Endodermal cell (in vitro differentiated cells): ENCODE measurements at regions not wholly inside any gene's neighbourhood (a gene's known extent, or its start where the extent isn't known, plus 50 kb on each side); places are given as distances from the start of the nearest gene placed in this dataset.

Source experiments
- DNase-seq: peaks from one replicate; pipeline ENCODE4 v3.0.0-alpha.2; 2017
- H3K27ac ChIP-seq: 2 replicates; pipeline ENCODE4 v1.5.1; 2013; ENCODE audit warnings: mild to moderate bottlenecking, low read depth, low read length, moderate library complexity
- H3K27me3 ChIP-seq: 2 replicates; pipeline ENCODE4 v1.6.1; 2013; ENCODE audit warnings: mild to moderate bottlenecking, low read length, moderate library complexity; ENCODE audit not compliant: insufficient read depth, control insufficient read depth, poor library complexity, severe bottlenecking
- H3K36me3 ChIP-seq: 2 replicates; pipeline ENCODE4 v1.7.0; 2013; ENCODE audit warnings: mild to moderate bottlenecking, low read length, moderate library complexity; ENCODE audit not compliant: control insufficient read depth, insufficient read depth
- H3K4me1 ChIP-seq: one replicate; pipeline ENCODE4 v1.7.0; 2013; ENCODE audit warnings: low read length; ENCODE audit not compliant: control insufficient read depth, insufficient read depth
- H3K4me3 ChIP-seq: 2 replicates; pipeline ENCODE4 v1.5.1; 2013; ENCODE audit warnings: mild to moderate bottlenecking, low read length, moderate library complexity
- H3K9ac ChIP-seq: 2 replicates; pipeline ENCODE4 v1.6.1; 2013; ENCODE audit warnings: mild to moderate bottlenecking, low read length, moderate library complexity; ENCODE audit not compliant: poor library complexity, severe bottlenecking; ENCODE audit errors: extremely low read depth
- H3K9me3 ChIP-seq: 2 replicates; pipeline ENCODE4 v1.6.1; 2013; ENCODE audit warnings: mild to moderate bottlenecking, low read length, moderate library complexity; ENCODE audit not compliant: control insufficient read depth
- H3K27ac Mint-ChIP-seq: 2 replicates; pipeline ENCODE4 v1.8.0; 2020; ENCODE audit warnings: mixed read lengths
- H3K27me3 Mint-ChIP-seq: 2 replicates; pipeline ENCODE4 v1.8.0; 2021; ENCODE audit warnings: mild to moderate bottlenecking, mixed read lengths; ENCODE audit not compliant: insufficient read depth
- H3K36me3 Mint-ChIP-seq: 2 replicates; pipeline ENCODE4 v1.8.0; 2020; ENCODE audit warnings: low read depth, mixed read lengths
- H3K4me1 Mint-ChIP-seq: 2 replicates; pipeline ENCODE4 v1.8.0; 2020; ENCODE audit warnings: mixed read lengths
- H3K4me3 Mint-ChIP-seq: 2 replicates; pipeline ENCODE4 v1.8.0; 2020; ENCODE audit warnings: mild to moderate bottlenecking, moderate library complexity, mixed read lengths
- H3K9me3 Mint-ChIP-seq: 2 replicates; pipeline ENCODE4 v1.8.0; 2020; ENCODE audit warnings: mild to moderate bottlenecking, mixed read lengths
- WGBS, 2 experiments: methylation state at CpG; one replicate each; pipeline versions ENCODE4 v1.1.5 to v1.1.7; 2013; ENCODE audit warnings: missing lambda C conversion rate in 2 of 2, mixed read lengths in 1 of 2; ENCODE audit not compliant: insufficient coverage in 1 of 2, insufficient read length in 1 of 2; 5-methylcytosine and 5-hydroxymethylcytosine counted together
- TF ChIP-seq, protein P1 (sequence below): fragments of 200-600 bp; sonication (generic); conservative IDR thresholded peaks from 2 replicates; pipeline ENCODE4 v1.5.0; 2021; ENCODE audit warnings: antibody characterized with exemption, mild to moderate bottlenecking

DNA sequence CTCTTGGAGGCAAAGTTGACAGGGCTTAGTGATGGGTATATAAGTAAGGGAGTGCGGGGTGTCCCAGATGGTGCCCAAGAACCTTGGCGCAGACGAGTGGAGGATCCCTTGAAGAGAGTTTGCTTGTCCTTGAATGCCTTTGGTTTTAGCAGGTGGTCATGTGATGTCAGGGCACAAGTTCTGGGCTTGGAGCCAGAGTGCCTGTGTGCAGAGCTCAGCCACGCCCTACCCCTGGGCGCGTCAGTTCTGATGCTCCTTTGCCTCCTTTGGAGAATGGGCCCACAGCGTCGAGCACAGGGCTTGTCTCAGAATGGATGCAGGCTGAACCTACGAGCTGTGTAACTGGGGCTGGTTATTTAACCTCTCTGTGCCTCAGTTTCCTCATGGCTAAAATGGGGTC lies 412.2 kb upstream of the EEF2KMT start:
- DNase-seq: no peak
- H3K36me3 Mint-ChIP-seq: no peaks in the 10 kb centered on the region
- H3K9ac ChIP-seq: no peak overlapping the region
- no peak overlapping the region for H3K27ac Mint-ChIP-seq
- TF ChIP-seq, protein P1, sequence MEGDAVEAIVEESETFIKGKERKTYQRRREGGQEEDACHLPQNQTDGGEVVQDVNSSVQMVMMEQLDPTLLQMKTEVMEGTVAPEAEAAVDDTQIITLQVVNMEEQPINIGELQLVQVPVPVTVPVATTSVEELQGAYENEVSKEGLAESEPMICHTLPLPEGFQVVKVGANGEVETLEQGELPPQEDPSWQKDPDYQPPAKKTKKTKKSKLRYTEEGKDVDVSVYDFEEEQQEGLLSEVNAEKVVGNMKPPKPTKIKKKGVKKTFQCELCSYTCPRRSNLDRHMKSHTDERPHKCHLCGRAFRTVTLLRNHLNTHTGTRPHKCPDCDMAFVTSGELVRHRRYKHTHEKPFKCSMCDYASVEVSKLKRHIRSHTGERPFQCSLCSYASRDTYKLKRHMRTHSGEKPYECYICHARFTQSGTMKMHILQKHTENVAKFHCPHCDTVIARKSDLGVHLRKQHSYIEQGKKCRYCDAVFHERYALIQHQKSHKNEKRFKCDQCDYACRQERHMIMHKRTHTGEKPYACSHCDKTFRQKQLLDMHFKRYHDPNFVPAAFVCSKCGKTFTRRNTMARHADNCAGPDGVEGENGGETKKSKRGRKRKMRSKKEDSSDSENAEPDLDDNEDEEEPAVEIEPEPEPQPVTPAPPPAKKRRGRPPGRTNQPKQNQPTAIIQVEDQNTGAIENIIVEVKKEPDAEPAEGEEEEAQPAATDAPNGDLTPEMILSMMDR: no peak
- H3K4me3 Mint-ChIP-seq: no peak overlapping the region
- no peaks in the 10 kb centered on the region for H3K36me3 ChIP-seq
- peaks cover 1% of the 10 kb centered on the region for H3K9me3 Mint-ChIP-seq
- H3K4me3 ChIP-seq: no peak overlapping the region
- peaks cover 33% of the 10 kb centered on the region for H3K27me3 Mint-ChIP-seq
- 96% methylated on average over 9 of the region's 9 CpGs for WGBS, 2 experiments
- H3K9me3 ChIP-seq: no peaks in the 10 kb centered on the region
- H3K27ac ChIP-seq: no peak overlapping the region
- peaks cover 7% of the 10 kb centered on the region for H3K27me3 ChIP-seq
- peaks cover 10% of the 10 kb centered on the region for H3K4me1 Mint-ChIP-seq
- no peaks in the 10 kb centered on the region for H3K4me1 ChIP-seq

DNA sequence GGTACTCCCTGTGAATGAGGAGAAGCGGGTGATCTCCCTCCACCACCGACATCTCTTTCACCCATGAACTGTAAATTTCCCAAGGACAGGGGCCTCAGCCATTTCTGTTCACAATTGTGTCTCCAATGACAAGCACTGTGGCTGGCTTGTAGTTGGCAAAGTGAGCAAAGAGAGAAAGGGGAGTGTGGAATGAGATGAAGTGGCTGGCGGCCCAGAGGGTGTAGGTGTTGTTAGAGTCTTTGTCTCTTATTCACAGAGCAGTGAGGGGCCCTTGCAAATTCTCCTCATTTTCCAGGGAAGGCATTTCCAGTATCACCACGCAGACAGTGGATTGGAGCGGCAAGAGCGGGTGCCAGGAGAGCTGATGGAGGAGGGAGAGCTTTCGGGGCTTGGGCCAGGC lies 411.7 kb upstream of the EEF2KMT start:
- Mint-ChIP-seq H3K4me1 (peaks cover 10% of the 10 kb centered on the region), H3K4me3 (no peak overlapping the region), H3K36me3 (no peaks in the 10 kb centered on the region), H3K9me3 (no peaks in the 10 kb centered on the region), H3K27me3 (peaks cover 35% of the 10 kb centered on the region), H3K27ac (no peak overlapping the region)
- Histone ChIP-seq H3K36me3 (no peaks in the 10 kb centered on the region), H3K4me3 (no peak overlapping the region), H3K9ac (no peak overlapping the region), H3K27ac (no peak overlapping the region), H3K9me3 (no peaks in the 10 kb centered on the region), H3K4me1 (no peaks in the 10 kb centered on the region), H3K27me3 (peaks cover 7% of the 10 kb centered on the region)
- TF ChIP-seq, protein P1: no peak
- WGBS, 2 experiments: 96 to 100% methylated on average over 3 to 7 of the region's 7 CpGs
- no peak for DNase-seq

DNA sequence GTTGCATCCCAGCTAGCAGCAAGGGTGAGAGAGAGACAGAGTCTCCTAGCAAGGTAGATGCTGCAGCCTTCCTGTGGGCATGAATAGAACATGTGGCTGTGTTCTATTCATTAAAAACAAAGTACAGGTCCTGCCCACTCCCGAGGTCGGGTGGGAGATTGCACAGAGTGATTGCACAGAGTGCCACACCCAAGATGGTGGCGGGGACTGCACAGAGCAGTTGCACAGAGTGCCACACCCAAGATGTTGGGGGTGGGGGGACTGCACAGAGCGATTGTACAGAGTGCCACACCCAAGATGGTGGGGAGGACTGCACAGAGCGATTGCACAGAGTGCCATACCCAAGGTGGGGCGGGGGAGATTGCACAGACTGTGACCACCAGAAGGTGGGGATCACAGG lies 410.8 kb upstream of the EEF2KMT start:
- Mint-ChIP-seq H3K4me3 (no peak overlapping the region), H3K27ac (no peak overlapping the region)
- no peaks in the 10 kb centered on the region for H3K4me1 ChIP-seq

More for the DNA sequence above, 410.8 kb upstream of the EEF2KMT start:
- Mint-ChIP-seq H3K4me1 (peaks cover 10% of the 10 kb centered on the region), H3K36me3 (no peaks in the 10 kb centered on the region), H3K9me3 (no peaks in the 10 kb centered on the region), H3K27me3 (peaks cover 33% of the 10 kb centered on the region)
- Histone ChIP-seq H3K9ac (no peak overlapping the region), H3K9me3 (no peaks in the 10 kb centered on the region), H3K36me3 (no peaks in the 10 kb centered on the region), H3K27me3 (peaks cover 7% of the 10 kb centered on the region), H3K4me3 (no peak overlapping the region), H3K27ac (no peak overlapping the region)
- no peak for DNase-seq
- 90 to 95% methylated on average over 3 to 6 of the region's 6 CpGs for WGBS, 2 experiments
- TF ChIP-seq, protein P1: no peak
